Adrenal gland (tissue), 9 donors: ENCODE measurements at regions not wholly inside any gene's neighbourhood (a gene's known extent, or its start where the extent isn't known, plus 50 kb on each side); places are given as distances from the start of the nearest gene placed in this dataset.

Source experiments
- DNase-seq, 7 donors: peaks; one replicate each; pipeline ENCODE4 v3.0.0-alpha.2; 2019 to 2020
- H3K27ac ChIP-seq, 5 donors: fragments of 200-600 bp; sonication (generic) in 4 of 5; 1 replicate in 3 of 5; 2 replicates in 2 of 5; pipeline versions ENCODE4 v1.5.1 to v1.8.0; 2016 to 2020; ENCODE audit warnings: mild to moderate bottlenecking in 1 of 5
- H3K27me3 ChIP-seq: fragments of 200-600 bp; 2 replicates; pipeline ENCODE4 v1.8.0; 2021
- H3K36me3 ChIP-seq, 2 donors: fragments of 200-600 bp; replicated peaks in 1 of 2; 1 replicate in 1 of 2; 2 replicates in 1 of 2; pipeline versions ENCODE4 v1.5.1 to v1.8.0; 2018 to 2022
- H3K4me1 ChIP-seq, 2 donors: fragments of 200-600 bp; replicated peaks in 1 of 2; 1 replicate in 1 of 2; 2 replicates in 1 of 2; pipeline versions ENCODE4 v1.5.1 to v1.8.0; 2018 to 2021
- H3K4me3 ChIP-seq, 4 donors: fragments of 200-600 bp; sonication (generic) in 3 of 4; one replicate each; pipeline ENCODE4 v1.5.1; 2016 to 2018
- H3K9me3 ChIP-seq, 3 donors: fragments of 200-600 bp; sonication (generic) in 1 of 3; replicated peaks in 1 of 3; 1 replicate in 2 of 3; 2 replicates in 1 of 3; pipeline versions ENCODE4 v1.5.1 to v1.8.0; 2016 to 2021
- POLR2A ChIP-seq, 2 donors: fragments of 450-650 bp; IDR thresholded peaks; one replicate each; pipeline ENCODE4 v1.6.1; 2017; ENCODE audit warnings: antibody characterized with exemption in 2 of 2, mild to moderate bottlenecking in 2 of 2, moderate library complexity in 1 of 2
- WGBS, 4 donors: extraction: QIAGEN DNeasy Blood & Tissue Kit in 2 of 4; methylation state at CpG; one replicate each; pipeline versions ENCODE4 v1.1.5 to v1.1.7; 2013 to 2017; 5-methylcytosine and 5-hydroxymethylcytosine counted together
- intact Hi-C, 2 donors: fragments of 100-400 bp; cut with DNase I; formaldehyde crosslinking; loops; one replicate each; pipeline versions ENCODE4 v1.14.1 to v1.15.0; 2022 to 2023
- TF ChIP-seq, protein P1 (sequence below), 6 experiments: fragments of 450-650 bp in 4 of 6; fragments of 200-600 bp in 2 of 6; sonication (generic) in 1 of 6; IDR thresholded peaks; 1 replicate in 5 of 6; 2 replicates in 1 of 6; pipeline versions ENCODE4 v1.5.1 to v1.8.0; 2016 to 2021; ENCODE audit warnings: antibody characterized with exemption in 6 of 6, mild to moderate bottlenecking in 2 of 6, moderate library complexity in 1 of 6
- donor health status: healthy with polysubstance abuse.
- donor health status: Bipolar disorder and iron deficiency.
- donor health status: DM: yes; HTN: yes; CAD: no.
- donor health status: DM: no; HTN: no; CAD: no.
- donor health status: DM: no; HTN: no; CAD: no.

DNA sequence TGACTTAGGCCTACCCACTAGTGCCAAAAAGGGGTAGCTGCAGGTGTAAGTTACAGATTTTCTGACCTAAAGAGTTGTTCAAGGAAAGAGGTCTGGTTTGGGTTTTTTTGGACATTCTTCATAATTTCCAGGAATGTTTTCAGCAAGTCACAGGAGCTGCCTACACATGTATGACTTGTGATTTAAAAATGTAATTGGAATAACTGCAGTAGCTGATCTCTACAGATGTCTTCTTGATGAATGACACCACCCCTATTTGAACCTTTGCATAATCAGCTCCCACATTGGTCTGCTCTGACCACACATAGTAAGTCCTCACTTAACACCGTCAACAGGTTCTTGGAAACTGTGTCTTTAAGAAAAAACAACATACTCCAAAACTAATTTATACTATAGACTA lies 481.4 kb downstream of the RASEF start:
- no peaks in the 10 kb centered on the region for H3K27me3 ChIP-seq
- WGBS, 4 donors = 93 to 95% (median 95%) methylated on average over 1 of the region's 1 CpG
- H3K4me1 ChIP-seq = peaks cover 0 to 3% of the 10 kb centered on the region in 2 donors
- no peak for DNase-seq
- TF ChIP-seq, protein P1, sequence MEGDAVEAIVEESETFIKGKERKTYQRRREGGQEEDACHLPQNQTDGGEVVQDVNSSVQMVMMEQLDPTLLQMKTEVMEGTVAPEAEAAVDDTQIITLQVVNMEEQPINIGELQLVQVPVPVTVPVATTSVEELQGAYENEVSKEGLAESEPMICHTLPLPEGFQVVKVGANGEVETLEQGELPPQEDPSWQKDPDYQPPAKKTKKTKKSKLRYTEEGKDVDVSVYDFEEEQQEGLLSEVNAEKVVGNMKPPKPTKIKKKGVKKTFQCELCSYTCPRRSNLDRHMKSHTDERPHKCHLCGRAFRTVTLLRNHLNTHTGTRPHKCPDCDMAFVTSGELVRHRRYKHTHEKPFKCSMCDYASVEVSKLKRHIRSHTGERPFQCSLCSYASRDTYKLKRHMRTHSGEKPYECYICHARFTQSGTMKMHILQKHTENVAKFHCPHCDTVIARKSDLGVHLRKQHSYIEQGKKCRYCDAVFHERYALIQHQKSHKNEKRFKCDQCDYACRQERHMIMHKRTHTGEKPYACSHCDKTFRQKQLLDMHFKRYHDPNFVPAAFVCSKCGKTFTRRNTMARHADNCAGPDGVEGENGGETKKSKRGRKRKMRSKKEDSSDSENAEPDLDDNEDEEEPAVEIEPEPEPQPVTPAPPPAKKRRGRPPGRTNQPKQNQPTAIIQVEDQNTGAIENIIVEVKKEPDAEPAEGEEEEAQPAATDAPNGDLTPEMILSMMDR (IDR thresholded peaks at IDR 0.05) = no peak
- TF ChIP-seq POLR2A (IDR thresholded peaks at IDR 0.05) = no peak
- intact Hi-C loops = no loop called here
- no peak overlapping the region for H3K27ac ChIP-seq
- no peak overlapping the region for H3K4me3 ChIP-seq
- H3K9me3 ChIP-seq = no peaks in the 10 kb centered on the region
- H3K36me3 ChIP-seq = no peaks in the 10 kb centered on the region

DNA sequence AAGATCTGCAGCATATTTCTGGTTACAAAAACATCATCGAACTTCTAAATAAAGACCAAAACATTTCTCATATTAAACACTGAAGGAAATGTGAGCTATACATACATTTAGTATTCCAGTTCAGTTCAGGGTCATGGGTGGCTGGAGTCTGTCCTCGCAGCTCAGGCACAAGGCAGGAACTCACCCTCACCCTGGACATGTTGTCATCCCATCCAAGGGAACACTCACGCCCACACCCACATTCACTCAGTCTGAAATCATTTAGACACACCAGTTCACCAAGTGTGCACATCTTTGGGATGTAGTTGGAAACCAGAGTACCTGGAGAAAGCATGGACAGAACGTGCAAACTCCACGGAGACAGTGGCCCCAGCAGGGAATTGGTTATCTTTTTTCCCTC lies 481.0 kb downstream of the RASEF start:
- Histone ChIP-seq H3K4me3 (no peak overlapping the region), H3K4me1 (peaks cover 0 to 3% of the 10 kb centered on the region in 2 donors), H3K27ac (no peak overlapping the region), H3K27me3 (no peaks in the 10 kb centered on the region), H3K36me3 (no peaks in the 10 kb centered on the region), H3K9me3 (no peaks in the 10 kb centered on the region)
- DNase-seq = no peak
- 79 to 91% (median 87%) methylated on average over 5 of the region's 5 CpGs for WGBS, 4 donors
- intact Hi-C loops = no loop called here
- TF ChIP-seq, protein P1 (IDR thresholded peaks at IDR 0.05) = no peak
- TF ChIP-seq POLR2A (IDR thresholded peaks at IDR 0.05) = no peak

DNA sequence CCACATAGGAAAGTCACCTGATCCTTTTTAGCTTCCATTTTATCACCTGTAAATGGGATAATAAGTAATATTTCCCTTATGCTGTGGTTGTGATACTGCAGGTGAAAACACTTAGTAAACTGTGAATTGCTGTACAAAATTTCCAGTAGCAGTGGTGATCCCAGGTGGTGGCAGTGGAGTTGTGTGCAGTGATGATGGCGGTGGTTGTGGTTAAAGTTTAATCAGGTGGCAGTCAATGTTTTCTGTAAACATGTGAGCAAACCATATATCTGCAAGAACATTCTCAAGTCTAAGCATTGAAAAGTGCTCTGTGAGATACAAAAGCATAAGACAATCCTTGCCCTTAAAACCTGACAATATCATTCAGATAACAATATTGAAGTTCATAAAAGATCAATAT lies 480.2 kb downstream of the RASEF start:
- Histone ChIP-seq H3K9me3 (no peaks in the 10 kb centered on the region), H3K36me3 (no peaks in the 10 kb centered on the region), H3K4me1 (peaks cover 0 to 3% of the 10 kb centered on the region in 2 donors), H3K27ac (no peak overlapping the region), H3K4me3 (no peak overlapping the region), H3K27me3 (no peaks in the 10 kb centered on the region)
- TF ChIP-seq, protein P1 (IDR thresholded peaks at IDR 0.05) = no peak
- no peak for TF ChIP-seq POLR2A (IDR thresholded peaks at IDR 0.05)
- 94 to 100% (median 99%) methylated on average over 1 of the region's 1 CpG for WGBS, 4 donors
- intact Hi-C loops = no loop called here
- no peak for DNase-seq

DNA sequence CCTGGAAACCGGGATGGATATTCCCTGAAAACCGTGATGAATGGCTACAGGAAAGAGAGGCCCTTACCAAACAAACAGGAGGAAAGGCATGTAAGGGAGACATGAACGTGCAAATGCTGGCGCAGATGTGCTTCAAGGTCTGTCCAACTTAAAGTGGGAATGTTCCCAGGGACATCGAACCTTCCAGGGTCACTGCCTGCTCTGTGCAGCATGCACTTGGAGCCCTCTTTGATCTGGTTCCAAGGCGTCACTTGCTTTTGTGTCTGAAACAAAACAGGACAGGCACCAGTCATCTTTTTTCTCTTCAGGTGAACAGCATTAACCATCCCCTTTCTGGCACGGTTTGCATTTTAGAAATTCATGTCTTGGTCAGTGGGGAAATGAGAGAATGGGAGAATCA lies 479.4 kb downstream of the RASEF start:
- no peak for TF ChIP-seq POLR2A (IDR thresholded peaks at IDR 0.05)
- TF ChIP-seq, protein P1 (IDR thresholded peaks at IDR 0.05) = no peak
- H3K9me3 ChIP-seq = no peaks in the 10 kb centered on the region
- WGBS, 4 donors = 44 to 55% (median 45%) methylated on average over 7 of the region's 7 CpGs
- intact Hi-C loops = no loop called here
- no peaks in the 10 kb centered on the region for H3K36me3 ChIP-seq
- no peak overlapping the region for H3K4me3 ChIP-seq
- DNase-seq = peak in 5 of 7 donors; percentile 16 to 25 (median 18)
- no peaks in the 10 kb centered on the region for H3K27me3 ChIP-seq
- peak overlapping the region in 1 of 5 donors; percentile 47 for H3K27ac ChIP-seq
- peaks cover 0 to 3% of the 10 kb centered on the region in 2 donors for H3K4me1 ChIP-seq
